Astrocyte (in vitro differentiated cells and primary cell): ENCODE measurements at regions not wholly inside any gene's neighbourhood (a gene's known extent, or its start where the extent isn't known, plus 50 kb on each side); places are given as distances from the start of the nearest gene placed in this dataset.

Experiments used
- DNase-seq: peaks from one replicate; pipeline ENCODE4 v3.0.0-alpha.2; 2010; ENCODE audit warnings: low read depth
- FAIRE-seq: peaks from 2 replicates; lab custom pipeline; 2011; peaks lifted over from hg19 to GRCh38; lab: Jason Lieb, UNC
- H2AFZ ChIP-seq: 2 replicates; pipeline ENCODE4 v1.6.0; 2012; ENCODE audit warnings: low read depth, low read length, inconsistent platforms
- H3K27ac ChIP-seq: 2 replicates; pipeline ENCODE4 v1.5.1; 2011; ENCODE audit warnings: low read depth, low read length, inconsistent platforms
- H3K27me3 ChIP-seq: 2 replicates; pipeline ENCODE4 v1.6.0; 2011; ENCODE audit warnings: low read length, inconsistent platforms; ENCODE audit not compliant: insufficient read depth
- H3K36me3 ChIP-seq: 2 replicates; pipeline ENCODE4 v1.5.1; 2011; ENCODE audit warnings: low read length, inconsistent platforms; ENCODE audit not compliant: insufficient read depth
- H3K4me1 ChIP-seq: 2 replicates; pipeline ENCODE4 v1.5.1; 2011; ENCODE audit warnings: low read length, inconsistent platforms; ENCODE audit not compliant: insufficient read depth
- H3K4me2 ChIP-seq: 2 replicates; pipeline ENCODE4 v1.6.0; 2012; ENCODE audit warnings: low read length, inconsistent platforms
- H3K4me3 ChIP-seq: 2 replicates; pipeline ENCODE4 v1.5.1; 2011; ENCODE audit warnings: low read depth, mild to moderate bottlenecking, low read length, inconsistent platforms; ENCODE audit not compliant: insufficient read depth
- H3K79me2 ChIP-seq: 2 replicates; pipeline ENCODE4 v1.6.0; 2012; ENCODE audit warnings: mild to moderate bottlenecking, low read length, inconsistent platforms; ENCODE audit not compliant: insufficient read depth
- H3K9ac ChIP-seq: 2 replicates; pipeline ENCODE4 v1.6.0; 2012; ENCODE audit warnings: mild to moderate bottlenecking, low read length, inconsistent platforms
- H3K9me3 ChIP-seq: 2 replicates; pipeline ENCODE4 v1.5.1; 2012; ENCODE audit warnings: low read depth, mild to moderate bottlenecking, low read length, inconsistent platforms; ENCODE audit not compliant: insufficient read depth
- H4K20me1 ChIP-seq: 2 replicates; pipeline ENCODE4 v1.6.0; 2012; ENCODE audit warnings: low read length, inconsistent platforms; ENCODE audit not compliant: insufficient read depth
- H3K27ac Mint-ChIP-seq: one replicate; pipeline ENCODE4 v1.8.0; 2021; ENCODE audit warnings: mild to moderate bottlenecking, mixed read lengths; ENCODE audit not compliant: unreplicated experiment
- H3K27me3 Mint-ChIP-seq: one replicate; pipeline ENCODE4 v1.8.0; 2021; ENCODE audit warnings: low read depth, mixed read lengths; ENCODE audit not compliant: unreplicated experiment
- H3K36me3 Mint-ChIP-seq: one replicate; pipeline ENCODE4 v1.8.0; 2021; ENCODE audit warnings: low read depth, mixed read lengths; ENCODE audit not compliant: unreplicated experiment
- H3K4me1 Mint-ChIP-seq: one replicate; pipeline ENCODE4 v1.8.0; 2021; ENCODE audit warnings: low read depth, mixed read lengths; ENCODE audit not compliant: unreplicated experiment
- H3K4me3 Mint-ChIP-seq: one replicate; pipeline ENCODE4 v1.8.0; 2021; ENCODE audit warnings: mild to moderate bottlenecking, moderate library complexity, mixed read lengths; ENCODE audit not compliant: unreplicated experiment
- H3K9me3 Mint-ChIP-seq: one replicate; pipeline ENCODE4 v1.8.0; 2021; ENCODE audit warnings: mild to moderate bottlenecking, mixed read lengths; ENCODE audit not compliant: unreplicated experiment
- CTCF ChIP-seq: IDR thresholded peaks from 2 replicates; pipeline ENCODE4 v1.5.1; 2011; ENCODE audit warnings: low read depth, mild to moderate bottlenecking, inconsistent platforms, low read length, moderate library complexity; ENCODE audit not compliant: insufficient read depth
- EZH2 ChIP-seq: IDR thresholded peaks from 2 replicates; pipeline ENCODE4 v1.6.1; 2012; ENCODE audit warnings: mild to moderate bottlenecking, low read length, inconsistent platforms; ENCODE audit not compliant: insufficient read depth

GRCh38 chr5:54837981-54838380 lies 147.4 kb downstream of the ESM1 start:
- Histone ChIP-seq H3K79me2 (no peaks in the 10 kb centered on the region), H2AFZ (no peak overlapping the region), H3K27me3 (no peaks in the 10 kb centered on the region), H4K20me1 (no peaks in the 10 kb centered on the region), H3K9ac (no peak overlapping the region), H3K9me3 (no peaks in the 10 kb centered on the region), H3K36me3 (no peaks in the 10 kb centered on the region), H3K4me1 (peaks cover 5% of the 10 kb centered on the region), H3K4me2 (no peak overlapping the region), H3K4me3 (no peak overlapping the region), H3K27ac (no peak overlapping the region)
- Mint-ChIP-seq H3K27ac (no peak overlapping the region), H3K27me3 (no peaks in the 10 kb centered on the region), H3K4me3 (no peak overlapping the region), H3K36me3 (no peaks in the 10 kb centered on the region), H3K4me1 (peaks cover 6% of the 10 kb centered on the region), H3K9me3 (peaks cover 1% of the 10 kb centered on the region)
- no peak for FAIRE-seq
- TF ChIP-seq CTCF (no peak), EZH2 (no peak)
- DNase-seq: no peak

- TF ChIP-seq EZH2 (no peak), CTCF (no peak)
Measured at GRCh38 chr5:54837093-54837492, 148.3 kb downstream of the ESM1 start.

GRCh38 chr5:54835647-54836046 lies 149.7 kb downstream of the ESM1 start:
- Histone ChIP-seq H3K4me2 (peak overlapping the region; percentile 43), H3K9me3 (no peaks in the 10 kb centered on the region), H3K27ac (peak overlapping the region; percentile 1), H3K9ac (no peak overlapping the region), H4K20me1 (no peaks in the 10 kb centered on the region), H3K27me3 (no peaks in the 10 kb centered on the region), H3K36me3 (no peaks in the 10 kb centered on the region), H2AFZ (no peak overlapping the region), H3K79me2 (no peaks in the 10 kb centered on the region), H3K4me3 (no peak overlapping the region), H3K4me1 (peaks cover 5% of the 10 kb centered on the region)
- Mint-ChIP-seq H3K4me3 (no peak overlapping the region), H3K4me1 (peaks cover 6% of the 10 kb centered on the region), H3K36me3 (no peaks in the 10 kb centered on the region), H3K27ac (no peak overlapping the region), H3K27me3 (peaks cover 3% of the 10 kb centered on the region), H3K9me3 (peaks cover 1% of the 10 kb centered on the region)
- no peak for TF ChIP-seq EZH2
- no peak for TF ChIP-seq CTCF
- DNase-seq: peak; percentile 86
- peak; percentile 97 for FAIRE-seq

More at GRCh38 chr5:54837093-54837492, 148.3 kb downstream of the ESM1 start:
- H3K36me3 ChIP-seq: no peaks in the 10 kb centered on the region
- no peak overlapping the region for H3K4me2 ChIP-seq
- H3K9ac ChIP-seq: no peak overlapping the region
- H3K27ac ChIP-seq: no peak overlapping the region
- DNase-seq: no peak
- peaks cover 6% of the 10 kb centered on the region for H3K4me1 Mint-ChIP-seq
- H3K27me3 Mint-ChIP-seq: no peaks in the 10 kb centered on the region
- FAIRE-seq: no peak
- peaks cover 1% of the 10 kb centered on the region for H3K9me3 Mint-ChIP-seq
- no peaks in the 10 kb centered on the region for H4K20me1 ChIP-seq
- no peaks in the 10 kb centered on the region for H3K79me2 ChIP-seq
- no peak overlapping the region for H3K27ac Mint-ChIP-seq
- H3K36me3 Mint-ChIP-seq: no peaks in the 10 kb centered on the region
- H3K27me3 ChIP-seq: no peaks in the 10 kb centered on the region
- no peak overlapping the region for H2AFZ ChIP-seq
- peaks cover 5% of the 10 kb centered on the region for H3K4me1 ChIP-seq
- H3K9me3 ChIP-seq: no peaks in the 10 kb centered on the region
- H3K4me3 ChIP-seq: no peak overlapping the region
- no peak overlapping the region for H3K4me3 Mint-ChIP-seq
